HG02885 (cell line): ENCODE measurements at regions not wholly inside any gene's neighbourhood (a gene's known extent, or its start where the extent isn't known, plus 50 kb on each side); places are given as distances from the start of the nearest gene placed in this dataset.
"Not testable (repeated sequence)": the region's sequence is repeated elsewhere in the genome, so short reads cannot be mapped to it uniquely, and the experiment has no call there.

ENCODE experiments used
- ATAC-seq: cut with Tn5 transposase; IDR thresholded peaks from one replicate; pipeline ENCODE4 v1.9.1; 2021; ENCODE audit warnings: mild to moderate bottlenecking; ENCODE audit not compliant: unreplicated experiment, poor library complexity

DNA sequence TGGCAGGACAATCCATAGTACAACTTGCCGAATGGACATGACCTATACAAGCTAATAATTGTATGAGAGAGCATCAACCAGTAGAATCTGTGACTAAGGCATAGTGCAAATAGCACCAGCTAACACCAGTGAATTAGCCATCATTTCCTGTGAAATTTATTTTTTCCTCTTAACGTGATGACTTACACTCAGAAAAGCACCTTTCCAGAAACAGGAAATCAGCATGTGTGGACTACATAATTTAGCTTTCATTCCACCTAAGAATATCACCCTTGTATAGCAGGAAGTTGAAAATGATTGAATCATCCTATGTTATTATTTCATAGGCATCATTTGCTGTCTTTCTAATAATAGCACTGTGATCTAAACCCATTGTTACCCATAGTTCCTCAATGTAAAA lies 1393.4 kb upstream of the PCDH7 start:
- ATAC-seq, result no peak

DNA sequence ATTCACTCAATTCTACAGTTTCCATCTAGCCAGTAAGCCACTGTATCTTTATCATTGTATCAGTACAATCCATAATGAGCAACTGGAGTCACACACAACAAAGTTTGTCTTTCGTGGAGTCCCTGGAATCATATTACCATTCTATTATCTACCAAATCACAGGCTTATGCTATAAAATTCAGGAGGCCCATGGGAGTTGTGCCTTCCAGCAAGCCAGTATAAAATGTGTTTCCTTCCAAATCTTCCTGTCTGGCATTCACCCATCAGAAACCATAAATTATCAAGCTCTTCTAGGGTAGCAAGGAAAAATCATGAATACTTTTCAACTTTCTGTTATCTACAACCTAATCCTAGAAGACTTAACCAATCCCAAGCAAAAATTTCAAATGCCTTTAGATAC lies 1383.3 kb upstream of the PCDH7 start:
- ATAC-seq, result no peak

DNA sequence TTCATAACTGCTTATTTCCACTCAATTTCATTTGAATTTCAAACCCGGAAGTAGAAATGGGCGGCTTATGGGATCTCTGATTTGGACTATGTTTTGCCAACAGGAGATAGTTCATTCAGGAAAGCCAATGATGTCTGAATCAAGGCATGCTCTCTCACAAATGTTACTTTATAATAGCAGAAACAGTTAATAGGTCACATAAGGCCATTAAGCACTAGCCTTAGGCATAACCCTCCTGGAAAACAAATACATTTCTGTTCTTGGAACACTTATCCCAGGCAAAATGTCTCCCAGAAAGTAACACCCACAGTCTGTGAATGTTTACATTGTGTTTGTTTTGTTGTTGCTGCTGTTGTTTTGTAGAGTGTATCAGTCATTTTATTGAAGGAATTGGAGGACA lies 1347.2 kb upstream of the PCDH7 start:
- ATAC-seq, result no peak

DNA sequence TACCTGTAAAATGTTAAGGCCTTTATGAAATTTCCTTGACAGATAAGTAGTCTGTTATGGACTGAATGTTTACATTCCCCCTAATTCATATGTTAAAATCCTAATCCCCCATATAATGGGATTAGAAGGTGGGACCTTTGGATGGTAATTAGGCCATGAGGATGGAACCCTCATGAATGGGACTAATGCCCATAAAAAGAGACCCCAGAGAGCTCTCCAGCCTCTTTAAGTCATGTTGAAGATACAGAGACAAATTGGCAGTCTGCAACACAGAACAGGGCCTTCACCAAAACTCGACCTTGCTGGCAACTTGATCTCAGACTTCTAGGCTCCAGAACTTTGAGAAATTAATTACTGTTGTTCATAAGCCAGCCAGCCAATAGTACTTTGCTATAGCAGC lies 1344.5 kb upstream of the PCDH7 start:
- no peak for ATAC-seq

DNA sequence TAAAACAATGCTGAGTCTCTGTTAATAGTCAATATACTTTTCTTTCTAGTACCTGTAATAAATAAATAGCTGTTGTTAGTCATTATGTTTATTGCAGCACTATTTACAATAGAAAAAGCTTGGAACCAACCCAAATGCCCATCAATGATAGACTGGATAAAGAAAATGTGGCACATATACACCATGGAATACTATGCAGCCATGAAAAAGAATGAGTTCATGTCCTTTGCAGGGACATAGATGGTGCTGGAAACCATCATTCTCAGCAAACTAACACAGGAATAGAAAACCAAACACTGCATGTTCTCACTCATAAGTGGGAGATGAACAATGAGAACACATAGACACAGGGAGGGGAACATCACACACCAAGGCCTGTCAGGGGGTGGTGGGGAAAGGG lies 1341.9 kb upstream of the PCDH7 start:
- ATAC-seq, result not testable (repeated sequence)

DNA sequence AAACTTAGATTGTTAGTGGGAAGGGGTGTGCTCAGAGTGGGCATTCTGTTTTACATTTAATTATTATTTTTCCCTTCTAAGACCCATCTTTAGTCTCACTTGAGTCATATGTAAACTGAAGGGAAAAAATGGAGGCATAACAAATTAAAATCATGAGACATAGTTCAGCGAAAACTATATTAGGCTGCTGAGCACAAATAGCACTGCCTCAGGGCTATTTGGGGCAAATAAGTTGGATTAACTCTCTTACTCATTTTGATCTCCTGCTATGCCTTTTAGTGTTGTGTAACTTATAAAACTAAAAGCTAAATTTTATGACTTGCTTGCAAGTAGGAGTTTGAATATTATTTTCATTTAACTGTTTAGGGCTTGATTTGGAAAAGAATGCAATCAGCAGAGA lies 1329.2 kb upstream of the PCDH7 start:
- ATAC-seq, result no peak

DNA sequence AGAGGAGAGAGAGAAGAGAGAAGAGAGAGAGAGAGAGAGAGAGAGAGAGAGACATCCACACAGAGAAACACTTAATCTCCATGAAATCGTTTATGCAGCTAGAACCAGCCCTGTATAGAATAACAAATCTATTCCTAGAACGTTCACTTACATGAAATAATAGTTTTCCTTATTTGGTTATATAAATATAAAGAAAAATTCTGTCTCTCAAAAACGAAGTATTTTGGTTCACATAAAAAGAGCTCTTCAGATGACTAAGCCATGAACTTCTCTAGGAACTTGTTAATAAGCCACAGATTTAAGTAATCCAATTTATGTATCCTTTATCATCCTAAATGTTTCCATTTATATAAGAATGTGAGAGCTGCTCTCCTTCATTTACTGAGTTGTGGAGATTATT lies 1315.1 kb upstream of the PCDH7 start:
- no peak for ATAC-seq

DNA sequence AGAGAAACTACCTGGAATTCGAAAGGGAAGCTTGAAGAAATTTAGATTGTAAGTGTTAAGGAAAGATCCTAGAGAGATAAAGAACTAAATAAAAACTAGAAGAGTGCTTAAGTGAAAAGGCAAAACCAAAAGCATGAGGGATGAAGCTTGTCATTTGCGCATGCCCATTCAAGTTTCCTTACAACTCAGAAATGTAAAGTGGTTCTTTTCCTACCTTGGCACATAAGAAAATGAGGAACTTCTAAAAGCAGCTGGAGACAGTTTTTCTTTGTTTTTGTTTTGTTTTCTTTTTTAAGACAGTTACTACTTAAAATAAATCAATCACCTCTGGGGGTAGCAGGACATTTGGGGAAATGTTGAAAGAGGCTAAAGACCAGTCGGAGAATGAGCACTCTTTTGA lies 1304.4 kb upstream of the PCDH7 start:
- no peak for ATAC-seq

DNA sequence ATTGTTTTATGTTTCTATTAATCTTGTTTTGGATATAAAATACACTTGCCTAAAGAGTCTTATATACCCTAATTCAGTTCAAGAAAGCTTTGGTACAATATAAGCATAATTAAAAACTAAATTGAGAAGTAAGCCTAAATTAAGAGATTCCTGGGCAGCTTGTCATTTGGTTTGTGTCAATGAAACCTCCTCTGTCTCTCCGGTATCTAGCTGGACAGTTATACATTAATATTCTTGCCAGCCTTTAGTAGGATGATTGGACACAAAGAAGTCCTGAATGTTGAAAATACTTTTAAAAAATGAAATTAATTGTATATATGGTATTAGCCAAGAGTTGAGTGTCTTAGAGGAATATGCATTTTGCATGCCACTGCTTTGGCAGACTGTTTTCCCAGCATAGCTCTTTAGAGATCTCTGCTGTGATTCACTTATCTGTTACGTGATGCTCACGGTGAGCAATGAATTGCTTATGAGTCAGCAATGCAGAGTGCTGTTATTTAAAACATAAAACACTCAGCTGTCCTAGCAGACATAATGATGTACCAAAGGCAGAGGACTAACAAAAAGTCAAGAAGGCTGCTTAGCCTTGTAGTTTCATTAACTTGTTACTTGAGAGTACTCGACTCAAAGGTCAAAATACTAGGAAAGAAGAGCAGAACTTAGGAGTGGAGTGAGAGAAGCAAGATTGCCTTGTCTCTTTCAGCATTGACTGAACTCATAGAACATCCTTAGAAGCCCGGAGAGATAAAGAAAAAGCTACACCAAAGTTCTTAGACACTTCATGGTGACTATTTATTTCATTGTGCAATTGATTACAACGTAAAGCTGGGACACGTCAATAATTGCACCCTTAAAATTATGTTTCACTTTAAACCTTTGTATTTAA lies 1296.1 kb upstream of the PCDH7 start:
- no peak for ATAC-seq

DNA sequence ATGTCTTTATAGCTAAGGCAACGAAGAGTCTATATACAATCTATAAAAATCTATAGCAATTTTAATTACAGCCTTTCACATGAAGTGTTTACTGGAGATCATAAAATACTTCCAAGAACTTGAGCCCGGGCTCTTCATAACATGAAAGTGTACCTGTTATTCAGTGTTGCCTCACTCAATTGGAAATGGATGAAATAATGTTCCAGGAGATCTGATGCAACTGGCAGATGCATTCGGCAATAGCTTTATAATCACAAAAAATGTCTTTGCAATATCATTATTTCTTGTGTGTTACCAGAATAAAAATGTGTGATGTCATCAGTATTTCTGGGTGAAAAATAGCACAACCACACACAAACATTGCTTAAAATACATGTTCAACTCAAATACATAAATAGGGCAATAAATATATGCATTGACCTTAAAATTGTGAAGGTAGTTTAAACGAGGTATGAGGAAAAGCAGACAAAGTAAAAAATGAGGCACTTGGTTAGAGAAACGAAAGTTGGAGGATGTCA lies 1266.8 kb upstream of the PCDH7 start:
- ATAC-seq, result no peak

DNA sequence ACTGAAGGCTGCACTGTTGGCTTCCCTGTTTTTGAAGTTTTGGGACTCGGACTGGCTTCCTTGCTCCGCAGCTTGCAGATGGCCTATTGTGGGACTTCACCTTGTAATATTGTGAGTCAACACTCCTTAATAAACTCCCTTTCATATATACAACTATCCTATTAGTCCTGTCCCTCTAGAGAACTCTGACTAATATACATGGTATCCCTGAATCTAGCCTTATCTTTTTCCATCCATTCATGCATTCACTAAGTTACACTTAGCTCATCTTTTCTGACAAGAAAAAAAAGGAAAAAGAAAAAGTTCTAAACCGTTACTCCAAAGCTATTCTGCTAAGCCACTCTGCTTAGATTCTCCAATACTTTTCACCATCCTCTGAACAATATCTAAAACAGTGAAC lies 1260.2 kb upstream of the PCDH7 start:
- no peak for ATAC-seq

DNA sequence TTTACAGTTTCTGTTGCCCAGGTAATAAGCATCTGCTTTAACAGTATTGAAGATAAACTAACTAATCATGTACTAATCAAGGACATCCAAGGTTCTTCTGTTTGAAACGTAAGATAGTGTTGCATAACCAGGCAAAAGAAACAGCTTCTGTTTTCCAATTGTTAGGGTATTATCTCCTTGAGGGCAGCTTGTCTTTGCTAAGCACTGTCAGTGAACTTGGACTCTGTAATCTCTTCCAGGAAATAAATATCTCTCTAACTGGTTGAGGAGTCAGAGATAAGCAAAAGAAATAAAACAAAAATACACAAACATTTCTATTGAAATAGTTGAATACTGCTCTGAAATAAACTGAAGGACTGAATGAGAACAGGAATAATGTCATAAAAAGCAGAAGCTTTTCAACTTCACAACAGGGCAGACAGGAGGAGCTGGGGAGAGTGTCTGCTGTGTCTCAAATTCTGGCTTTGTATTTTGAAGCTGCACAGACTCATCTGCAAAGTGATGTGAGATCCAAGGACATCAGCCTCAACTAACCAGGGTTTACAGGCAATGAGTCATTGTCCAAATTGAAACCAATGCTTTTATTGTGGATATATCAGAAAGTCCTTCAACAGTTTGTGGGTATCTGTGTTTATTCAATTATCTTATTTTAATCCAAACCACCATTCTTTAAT lies 1253.0 kb upstream of the PCDH7 start:
- ATAC-seq, result no peak
